NOMO-1 treated with DMSO at 0.1 percent for 48 hours (cell line): ENCODE measurements at regions not wholly inside any gene's neighbourhood (a gene's known extent, or its start where the extent isn't known, plus 50 kb on each side); places are given as distances from the start of the nearest gene placed in this dataset.

Experiments used
- DNase-seq: peaks from one replicate; lab custom pipeline; 2025; ENCODE audit not compliant: unreplicated experiment; lab: John Stamatoyannopoulos, UW

- DNase-seq: no peak
Measured at GRCh38 chr2:219886615-219887014, 259.2 kb downstream of the SLC4A3 start.

GRCh38 chr2:219887870-219888269 is 260.4 kb downstream of the SLC4A3 start:
- peak; percentile 11 for DNase-seq

GRCh38 chr2:219893541-219893940 is 266.1 kb downstream of the SLC4A3 start:
- DNase-seq: no peak

GRCh38 chr2:219897456-219897855 is 270.0 kb downstream of the SLC4A3 start:
- DNase-seq: no peak

GRCh38 chr2:219901155-219901554 is 273.7 kb downstream of the SLC4A3 start:
- DNase-seq: peak; percentile 75

- DNase-seq: no peak
Measured at GRCh38 chr2:219902891-219903552, 275.6 kb downstream of the SLC4A3 start.

- DNase-seq: no peak
Measured at GRCh38 chr2:219905640-219906039, 278.2 kb downstream of the SLC4A3 start.

GRCh38 chr2:219906114-219907010 is 278.9 kb downstream of the SLC4A3 start:
- no peak for DNase-seq

GRCh38 chr2:219907011-219907365 is 279.6 kb downstream of the SLC4A3 start:
- no peak for DNase-seq

- DNase-seq: no peak
Measured at GRCh38 chr2:219908538-219908937, 281.1 kb downstream of the SLC4A3 start.

GRCh38 chr2:219911541-219911940 is 284.1 kb downstream of the SLC4A3 start:
- no peak for DNase-seq

GRCh38 chr2:219912491-219912921 is 285.1 kb downstream of the SLC4A3 start:
- no peak for DNase-seq

GRCh38 chr2:219914577-219914976 is 287.1 kb downstream of the SLC4A3 start:
- DNase-seq: no peak

- DNase-seq: no peak
Measured at GRCh38 chr2:219916281-219916680, 288.9 kb downstream of the SLC4A3 start.

GRCh38 chr2:219916726-219917440 is 289.5 kb downstream of the SLC4A3 start:
- DNase-seq: no peak

GRCh38 chr2:219918254-219918653 is 290.8 kb downstream of the SLC4A3 start:
- no peak for DNase-seq

- no peak for DNase-seq
Measured at GRCh38 chr2:219918944-219919343, 291.5 kb downstream of the SLC4A3 start.

GRCh38 chr2:219919506-219919905 is 292.1 kb downstream of the SLC4A3 start:
- DNase-seq: no peak

- DNase-seq: no peak
Measured at GRCh38 chr2:219929835-219930234, 302.4 kb downstream of the SLC4A3 start.

- no peak for DNase-seq
Measured at GRCh38 chr2:219939647-219940046, 312.2 kb downstream of the SLC4A3 start.

- DNase-seq: no peak
Measured at GRCh38 chr2:219944866-219945265, 317.4 kb downstream of the SLC4A3 start.

- DNase-seq: no peak
Measured at GRCh38 chr2:219946021-219946420, 318.6 kb downstream of the SLC4A3 start.
